NOMO-1 treated with DMSO at 0.1 percent for 48 hours (cell line): ENCODE measurements at regions not wholly inside any gene's neighbourhood (a gene's known extent, or its start where the extent isn't known, plus 50 kb on each side); places are given as distances from the start of the nearest gene placed in this dataset.

Source experiments
- DNase-seq: peaks from one replicate; lab custom pipeline; 2025; ENCODE audit not compliant: unreplicated experiment; lab: John Stamatoyannopoulos, UW

DNA sequence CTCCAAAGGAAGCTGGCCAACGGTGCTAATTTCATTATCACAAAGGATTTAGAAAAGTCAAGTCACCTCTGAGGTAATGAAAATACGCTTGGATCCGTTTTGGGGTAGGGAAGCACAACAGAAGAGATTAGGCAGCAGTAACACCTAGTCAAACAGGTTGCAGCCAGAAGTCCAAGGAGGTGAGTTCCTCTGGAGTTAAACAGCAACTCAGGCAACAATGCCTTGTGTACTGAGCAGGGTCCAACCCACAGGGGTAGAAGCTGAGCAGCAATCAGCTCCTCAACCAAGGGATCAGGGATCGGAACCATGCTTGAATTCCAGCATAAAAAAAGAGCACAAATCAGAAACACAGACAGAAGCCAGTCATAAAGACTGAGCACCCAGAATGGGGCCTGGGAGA lies 88.1 kb upstream of the SPRED1 start:
- DNase-seq: no peak

DNA sequence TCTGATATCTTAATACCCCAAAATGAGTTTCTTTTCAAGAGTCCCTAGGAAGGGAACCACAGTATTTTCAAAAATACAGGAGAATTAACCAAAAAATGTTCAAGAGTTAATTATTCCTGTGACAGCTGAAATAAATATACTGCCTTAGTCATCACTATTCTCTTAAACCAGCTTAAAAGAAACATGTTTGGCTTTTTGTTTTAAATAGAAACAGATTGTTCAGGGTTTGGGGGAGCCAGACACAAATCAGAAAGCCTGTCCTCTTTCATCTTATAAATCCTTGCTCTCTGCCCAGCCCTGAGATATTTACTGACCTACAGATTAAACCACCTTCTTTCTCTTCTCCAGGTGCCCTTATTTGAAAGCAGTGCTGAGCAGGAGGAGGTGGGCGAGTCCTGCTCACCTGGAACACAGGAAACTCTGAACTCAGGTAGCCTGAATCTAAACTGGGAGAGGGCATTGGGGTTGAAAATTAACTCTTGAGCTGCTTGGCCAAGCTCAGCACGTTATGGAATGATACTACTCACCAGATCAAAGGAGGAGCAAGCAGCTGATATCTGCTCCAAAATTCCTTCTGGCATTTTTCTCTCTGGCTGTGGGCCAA lies 84.1 kb upstream of the SPRED1 start:
- DNase-seq: no peak

DNA sequence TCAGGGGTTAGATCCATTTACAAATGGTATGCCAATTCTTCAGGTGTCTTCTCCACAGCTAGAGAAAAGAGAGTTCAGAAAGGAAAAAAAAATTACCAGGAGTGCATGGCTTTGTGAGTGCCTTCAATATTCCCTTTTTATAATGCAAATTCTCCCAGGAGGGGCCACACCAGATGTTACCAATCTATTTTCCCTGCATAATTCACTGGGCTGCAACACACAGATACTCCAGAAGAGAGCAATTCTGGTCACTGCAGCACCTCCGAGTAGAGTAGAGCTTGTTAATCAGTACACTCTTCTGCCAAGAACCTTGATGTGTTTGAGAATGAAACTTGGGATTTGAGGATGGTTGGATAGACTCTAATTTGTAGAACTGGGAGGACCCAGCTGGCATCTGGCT lies 80.7 kb upstream of the SPRED1 start:
- DNase-seq: no peak

DNA sequence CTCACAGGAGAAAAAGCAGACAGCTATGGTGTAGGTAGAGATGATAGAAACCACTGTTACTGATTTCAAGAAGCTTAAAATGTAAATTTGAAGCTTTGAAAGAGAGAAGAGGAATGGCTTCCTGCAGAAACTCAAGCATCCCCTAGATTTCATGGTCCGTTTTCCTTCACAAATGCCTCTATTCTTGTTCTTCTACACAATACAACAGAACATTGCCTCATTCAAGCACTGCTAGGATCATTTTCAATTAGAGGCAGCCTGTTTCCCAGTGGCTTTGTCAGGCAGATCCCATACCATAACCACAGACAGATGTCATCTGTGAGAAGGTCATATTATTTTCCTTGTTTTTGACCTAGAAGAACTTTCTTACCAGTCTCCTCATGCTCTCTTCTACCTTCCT lies 77.9 kb upstream of the SPRED1 start:
- DNase-seq: no peak

DNA sequence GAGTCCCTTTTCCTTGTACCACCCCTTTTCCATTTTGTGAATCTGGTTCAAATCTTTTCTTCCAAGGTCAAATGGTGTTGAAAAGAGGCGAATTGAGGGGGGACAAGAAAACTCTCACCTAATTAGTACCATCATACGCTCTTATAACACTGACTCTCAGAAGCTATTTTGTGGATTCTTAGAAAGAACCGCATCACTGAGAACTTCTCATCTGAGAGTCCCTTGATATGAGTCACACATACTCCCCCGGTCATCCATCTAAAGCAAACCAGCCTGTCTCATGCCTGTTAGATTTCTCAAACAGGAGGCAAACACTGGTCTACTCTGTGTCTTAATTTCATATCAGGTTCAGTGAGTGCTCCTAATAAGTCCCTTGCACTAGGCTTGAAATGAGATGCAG lies 76.5 kb upstream of the SPRED1 start:
- DNase-seq: no peak

DNA sequence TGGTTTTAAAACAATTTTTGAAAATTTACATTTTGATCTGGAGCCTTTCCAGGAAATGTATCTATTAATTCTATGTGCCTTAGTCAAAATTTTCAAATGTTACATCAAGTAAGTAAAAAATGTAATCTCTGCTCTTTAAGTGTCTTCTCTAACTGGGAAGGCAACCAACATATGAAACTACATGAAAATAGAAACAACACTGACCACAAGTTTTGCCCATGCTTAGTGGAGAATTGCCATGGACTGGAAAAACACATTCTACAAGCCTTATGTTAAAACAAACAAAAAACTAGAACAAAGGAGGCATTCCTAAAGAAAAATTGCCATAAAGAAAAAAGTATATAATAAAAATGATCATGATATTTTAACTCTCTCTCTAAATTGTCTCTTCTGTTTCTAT lies 75.9 kb upstream of the SPRED1 start:
- DNase-seq: no peak

DNA sequence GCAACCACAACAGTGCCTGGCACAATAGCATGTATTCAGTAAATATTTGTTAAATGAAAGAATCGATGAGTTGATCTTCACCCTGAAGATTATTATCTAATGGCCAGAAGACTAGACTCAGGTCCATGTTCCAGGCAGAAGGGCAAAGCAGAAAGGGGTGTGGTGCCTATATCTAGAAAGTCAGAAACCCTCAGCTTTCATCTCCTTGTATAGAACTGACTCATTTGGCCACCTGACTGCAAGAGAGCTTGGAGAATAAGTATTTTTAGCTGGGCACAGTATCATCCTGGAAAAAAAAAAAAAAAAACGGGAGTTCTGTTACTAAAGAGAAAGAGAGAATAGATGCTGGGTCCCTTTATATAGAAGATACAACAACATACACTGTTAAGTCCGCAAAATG lies 69.7 kb upstream of the SPRED1 start:
- DNase-seq: no peak

DNA sequence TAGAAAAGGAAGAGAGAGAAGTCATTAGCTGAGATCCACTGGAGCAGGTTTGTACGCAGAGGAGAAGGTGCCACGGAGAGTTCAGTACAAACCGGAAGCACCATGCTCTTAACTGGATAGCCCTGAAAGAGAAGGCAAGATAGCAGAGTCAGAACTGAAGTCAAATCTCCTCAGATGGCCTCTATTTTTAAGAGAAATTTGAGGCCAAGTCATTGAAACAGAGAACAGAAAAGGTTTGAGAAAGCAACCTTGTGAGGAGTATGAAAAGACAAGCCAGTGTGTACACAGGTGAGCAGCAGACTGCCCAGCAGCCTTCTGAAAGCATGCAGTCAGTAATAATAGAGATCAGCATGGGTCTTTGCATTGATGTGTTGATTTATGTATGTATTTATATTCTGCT lies 66.1 kb upstream of the SPRED1 start:
- no peak for DNase-seq

DNA sequence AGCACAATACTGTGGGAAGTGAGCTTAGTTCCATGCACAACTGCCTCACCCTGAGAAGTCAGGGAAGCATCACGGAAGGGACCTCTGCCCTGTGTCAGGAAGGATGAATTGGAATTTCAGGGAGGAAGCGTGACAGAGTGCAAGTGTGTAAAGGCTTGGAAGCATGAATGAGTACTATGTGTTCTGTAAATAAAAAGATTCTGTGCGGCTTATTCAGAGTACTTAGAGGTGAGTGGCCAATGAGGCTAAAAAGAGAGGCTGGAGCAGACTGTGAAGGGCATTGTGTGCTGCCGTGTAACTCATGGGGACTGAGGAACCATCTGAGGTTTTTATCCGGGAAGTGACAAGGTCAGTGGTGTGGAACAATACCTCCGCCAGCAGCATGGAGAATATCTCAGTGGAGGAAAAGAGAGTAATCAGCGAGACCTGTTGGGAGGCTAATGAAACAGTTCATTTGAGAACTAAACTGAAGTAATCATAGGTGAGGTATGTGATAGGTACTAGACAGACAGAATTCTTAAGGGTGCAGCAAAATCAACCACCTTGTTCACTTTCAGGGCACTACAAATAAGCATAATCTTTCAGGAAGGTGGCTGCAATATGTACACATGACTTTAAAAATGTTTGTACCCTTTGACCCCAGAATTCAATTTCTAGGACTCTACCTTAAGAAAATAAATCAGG lies 64.9 kb upstream of the SPRED1 start:
- DNase-seq: no peak

DNA sequence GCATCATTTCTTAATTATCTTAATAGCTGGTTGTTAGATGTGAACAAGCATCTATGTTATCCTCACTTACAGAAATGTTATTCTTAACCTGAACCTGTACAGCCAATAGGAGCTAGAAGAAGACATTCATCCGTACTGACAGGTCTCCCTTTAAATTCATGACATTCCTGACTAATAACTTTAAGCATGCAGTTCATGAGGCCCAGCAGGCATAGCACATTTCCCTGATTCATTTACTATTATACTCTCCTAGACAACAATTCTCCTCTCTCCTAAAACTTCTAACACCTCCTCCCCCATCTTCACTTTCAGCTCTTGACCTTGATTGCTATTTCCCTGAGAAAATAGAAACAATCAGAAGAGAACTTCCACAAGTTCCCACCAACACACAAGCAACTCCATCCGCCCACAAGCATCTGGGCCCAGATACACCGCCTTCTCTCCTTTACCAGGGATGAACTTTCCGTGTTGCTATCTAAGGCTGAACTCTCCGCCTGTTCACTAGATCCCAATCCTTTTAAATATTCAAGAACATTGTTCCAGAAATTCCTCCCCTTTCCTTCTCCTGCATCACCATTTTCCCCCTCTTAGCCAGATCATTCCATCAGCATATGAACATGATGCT lies 62.9 kb upstream of the SPRED1 start:
- DNase-seq: no peak

DNA sequence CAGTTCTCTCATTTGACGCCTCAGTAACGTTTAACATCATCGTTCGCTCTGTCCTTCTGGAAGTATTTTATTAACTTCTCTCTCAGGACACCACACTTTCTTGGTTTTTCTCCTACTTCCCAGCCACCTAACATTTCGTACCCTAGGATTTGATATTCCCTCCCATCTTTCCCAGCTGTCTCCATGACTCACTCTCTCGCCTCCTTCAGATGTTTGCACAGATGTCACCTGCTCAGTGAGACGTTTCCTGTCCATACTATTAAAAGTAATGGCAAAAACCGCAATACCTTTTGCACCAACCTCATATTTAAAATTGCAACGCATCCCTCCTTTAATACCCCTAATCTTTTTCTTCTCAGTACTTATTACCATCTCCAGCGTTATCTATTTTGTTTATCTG lies 62.1 kb upstream of the SPRED1 start:
- DNase-seq: no peak

DNA sequence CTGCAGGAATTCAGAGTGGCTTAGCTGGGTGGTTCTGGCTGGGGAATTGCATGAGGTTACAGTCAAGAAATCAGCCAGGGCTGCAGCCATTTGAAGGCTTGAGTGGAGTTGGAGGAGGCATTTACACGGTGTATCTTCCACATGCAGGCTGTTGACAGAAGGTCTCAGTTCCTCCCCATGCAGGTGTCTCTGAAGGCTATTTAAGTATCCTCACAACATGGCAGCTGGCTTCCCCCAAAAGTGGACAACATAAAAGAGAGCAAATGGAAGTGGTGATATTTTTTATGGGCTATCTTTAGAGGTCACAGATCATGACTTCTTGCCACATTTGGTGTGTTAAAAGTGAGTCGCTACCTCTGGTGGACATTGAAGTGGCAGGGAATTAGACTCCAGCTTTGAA lies 60.1 kb upstream of the SPRED1 start:
- DNase-seq: no peak

DNA sequence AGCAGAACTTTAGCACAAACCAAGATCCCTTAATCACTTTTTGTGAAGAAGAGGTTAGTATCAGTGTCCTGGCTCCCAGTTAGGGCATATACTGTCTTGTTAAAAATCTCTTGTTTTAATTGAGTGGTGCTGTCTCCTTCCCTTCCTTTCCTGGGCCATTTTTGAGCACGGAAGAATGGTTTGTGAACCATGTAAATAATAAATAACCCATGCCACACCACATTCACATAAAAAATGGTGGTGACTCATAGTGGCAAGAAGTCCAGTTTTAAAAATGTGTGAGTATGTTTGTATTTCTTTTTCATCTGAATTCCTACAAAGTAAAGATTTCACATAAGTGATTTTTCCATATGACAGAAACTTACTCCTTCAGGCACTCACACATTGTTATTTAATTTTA lies 59.1 kb upstream of the SPRED1 start:
- no peak for DNase-seq

DNA sequence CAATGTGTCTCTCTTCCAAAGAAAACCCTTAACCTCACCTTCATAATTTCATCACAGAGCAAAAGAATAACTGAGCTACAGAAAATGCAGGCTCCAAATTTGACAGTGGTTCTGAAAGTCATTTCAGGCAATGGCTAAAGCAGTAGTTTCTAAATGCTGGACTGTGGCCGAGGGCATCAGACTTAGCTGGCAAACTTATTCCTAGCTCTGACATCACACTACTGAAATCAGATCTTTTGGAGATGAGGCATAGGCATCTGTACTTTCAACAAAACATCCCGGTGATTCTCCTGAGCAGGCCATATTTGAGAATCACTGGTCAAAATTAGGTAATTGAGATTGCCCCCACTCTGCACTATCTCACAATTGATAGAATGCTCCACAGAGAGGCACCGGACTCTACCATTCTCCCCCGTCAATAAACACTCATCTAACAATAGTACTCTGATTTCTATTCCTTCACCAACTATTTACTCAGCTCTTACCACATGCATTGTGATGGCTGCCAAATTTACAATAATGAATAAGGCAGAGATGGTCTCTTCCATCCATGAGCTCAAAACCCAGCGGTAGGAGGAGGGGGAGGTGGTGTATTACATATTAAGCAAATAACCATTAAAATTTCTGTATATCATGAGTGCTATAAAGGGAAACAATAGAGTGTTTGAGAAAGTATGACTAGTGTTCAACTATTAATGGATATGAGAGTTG lies 57.3 kb upstream of the SPRED1 start:
- DNase-seq: no peak

DNA sequence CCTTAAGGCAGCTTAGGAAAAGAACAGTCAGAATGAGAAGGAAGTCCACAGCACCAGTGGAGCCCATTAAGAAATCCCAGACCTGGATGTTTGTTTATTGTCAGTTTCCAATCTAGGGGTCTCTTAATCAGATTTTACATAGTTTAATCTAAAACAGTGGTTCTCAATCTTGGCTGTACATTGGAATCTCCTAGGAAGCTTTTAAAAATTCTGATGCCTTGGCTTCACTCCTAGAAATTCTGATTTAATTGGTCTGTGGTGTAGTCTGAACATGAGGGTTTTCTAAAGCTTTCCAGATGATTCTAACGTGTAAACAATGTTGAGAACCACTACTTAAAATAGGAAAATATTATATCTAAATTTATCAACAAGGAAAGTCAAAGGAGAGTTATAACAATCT lies 56.6 kb upstream of the SPRED1 start:
- no peak for DNase-seq

DNA sequence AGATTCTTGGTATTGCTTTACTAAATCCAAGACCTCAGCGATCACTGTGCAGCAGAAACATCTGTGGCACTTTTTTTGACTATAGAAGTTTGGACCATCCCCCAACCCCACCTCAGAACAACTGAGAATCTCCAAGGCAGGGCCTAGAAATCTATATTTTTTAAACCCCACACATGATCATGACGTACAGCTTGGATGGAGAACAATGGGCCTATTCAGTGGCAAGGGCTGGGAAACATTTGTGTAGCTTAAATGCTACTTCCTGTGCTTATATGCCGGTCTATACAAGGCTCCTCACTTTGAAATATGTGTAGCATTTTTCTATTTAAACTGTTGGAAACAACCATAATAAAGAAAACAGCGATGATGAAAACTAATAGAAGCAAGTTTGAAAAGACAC lies 55.1 kb upstream of the SPRED1 start:
- DNase-seq: no peak

DNA sequence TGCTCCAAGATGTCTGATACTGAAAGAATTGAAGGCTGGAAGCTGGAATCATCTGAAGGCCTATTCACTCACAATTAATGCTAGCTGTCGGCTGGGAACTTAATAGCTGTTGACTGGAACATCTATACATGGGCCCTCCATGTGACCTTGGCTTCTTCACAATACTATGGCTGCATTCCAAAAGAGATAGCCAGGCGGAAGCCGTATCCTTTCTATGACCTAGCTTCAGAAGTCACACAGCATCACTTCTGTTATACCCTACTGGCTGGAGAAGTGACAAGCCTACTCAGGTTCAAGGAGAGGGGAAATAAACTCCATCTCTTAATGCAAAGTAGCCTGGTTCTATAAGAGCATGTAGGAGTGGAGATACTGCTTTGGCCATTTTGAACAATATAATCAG lies 50.9 kb upstream of the SPRED1 start:
- no peak for DNase-seq

DNA sequence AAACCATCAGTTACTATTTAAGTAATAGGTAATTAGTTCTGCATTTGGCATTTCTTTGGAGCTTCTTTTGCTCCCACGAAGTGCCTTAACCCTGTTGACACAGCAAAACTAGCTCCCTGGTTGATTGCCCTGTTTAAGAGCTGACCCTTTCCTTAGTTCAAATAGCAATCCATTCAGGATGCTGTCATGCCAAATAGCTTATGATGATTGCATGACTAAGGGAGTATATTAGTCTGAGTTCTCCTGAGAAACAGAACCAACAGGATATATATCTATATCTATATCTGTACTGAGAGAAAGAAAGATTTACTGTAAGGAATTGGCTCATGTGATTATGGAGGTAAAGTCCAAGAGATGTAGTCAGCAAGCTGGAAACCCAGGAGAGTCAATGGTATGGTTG lies 50.3 kb upstream of the SPRED1 start:
- no peak for DNase-seq
